Stimulated activated CD4-positive, alpha-beta T cell treated with anti-CD3 and anti-CD28 coated beads, Interleukin-15, amount 100 ng/mL, for 48 hours (primary cell): ENCODE measurements at regions not wholly inside any gene's neighbourhood (a gene's known extent, or its start where the extent isn't known, plus 50 kb on each side); places are given as distances from the start of the nearest gene placed in this dataset.
A peak's percentile ranks its signal among the peaks of the same experiment; 100 is the strongest.

Source experiments
- DNase-seq, 2 donors: peaks; one replicate each; pipeline ENCODE4 v3.0.0-alpha.2; 2020; ENCODE audit warnings: low read depth in 2 of 2

DNA sequence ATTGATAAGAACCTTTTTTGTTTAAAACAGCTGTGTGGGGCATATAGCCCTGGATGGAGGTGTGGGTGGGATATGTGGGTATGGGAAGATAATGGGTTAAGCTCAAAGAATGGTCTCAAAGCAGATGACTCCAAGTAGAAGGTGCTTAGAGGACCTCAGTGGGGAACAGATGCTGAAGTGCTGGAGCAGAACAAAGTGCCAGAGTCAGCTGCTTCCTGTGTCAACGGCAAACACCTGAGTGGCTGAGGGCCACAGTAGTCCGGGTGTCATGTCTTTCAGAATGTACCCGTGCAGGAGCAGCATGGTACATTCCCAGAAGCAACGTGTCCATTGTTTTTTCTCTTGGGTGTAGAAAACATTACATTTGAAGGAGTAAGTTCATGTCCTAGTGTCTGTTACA is 210.6 kb downstream of the CCNG2 start:
- DNase-seq, result no peak

DNA sequence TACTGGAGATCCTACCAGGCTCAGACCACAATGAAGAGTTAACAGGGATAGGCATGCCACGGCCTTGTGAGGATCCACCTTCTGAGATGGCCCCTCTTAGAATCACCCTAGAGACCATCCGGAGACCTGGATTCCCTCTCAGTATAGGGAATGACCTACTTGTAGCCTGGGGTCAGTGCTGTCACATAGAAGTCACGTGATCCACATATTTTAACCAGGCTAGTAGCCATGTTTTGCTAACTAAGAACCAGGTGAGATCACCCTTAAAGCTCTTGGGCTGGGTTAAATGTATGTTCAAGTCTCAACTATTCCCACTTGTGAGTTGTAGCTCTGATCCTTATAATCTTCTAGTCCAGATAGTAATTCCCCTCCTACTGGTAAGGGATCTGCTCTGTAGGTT is 215.4 kb downstream of the CCNG2 start:
- no peak for DNase-seq

DNA sequence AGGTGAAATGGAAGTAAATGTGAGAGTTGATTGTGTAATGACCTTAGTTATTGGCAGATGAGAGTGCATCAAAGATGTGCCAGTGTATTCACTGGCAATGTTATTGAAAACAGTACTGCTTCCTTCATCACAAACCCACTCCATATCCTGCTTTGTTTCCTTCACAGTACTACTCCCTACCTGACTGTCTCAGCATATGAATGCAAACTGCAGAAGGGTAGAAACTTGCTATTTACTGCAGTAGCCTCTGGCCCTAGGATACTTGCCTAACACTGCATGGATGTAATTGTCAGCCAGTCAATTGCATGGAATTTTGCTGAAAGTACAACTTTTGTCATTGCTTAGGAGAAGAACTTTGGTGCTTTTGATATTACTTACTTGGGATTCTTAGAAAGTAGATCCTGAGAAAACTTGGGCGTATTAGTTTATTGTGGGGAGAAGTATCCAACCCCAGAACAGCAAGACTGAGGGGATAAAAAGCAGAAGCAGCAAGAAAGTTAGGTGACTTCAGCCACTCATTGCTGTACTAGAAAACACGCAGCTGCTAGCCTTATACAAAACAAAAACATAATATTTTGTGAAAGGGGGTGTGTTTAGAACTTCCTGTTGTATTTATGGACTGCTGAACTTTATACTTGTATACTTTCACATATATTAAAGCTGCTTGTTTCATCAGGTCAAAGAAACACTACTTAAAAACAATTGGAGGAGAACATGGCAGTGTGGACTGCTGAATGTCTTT is 219.0 kb downstream of the CCNG2 start:
- DNase-seq, result no peak

DNA sequence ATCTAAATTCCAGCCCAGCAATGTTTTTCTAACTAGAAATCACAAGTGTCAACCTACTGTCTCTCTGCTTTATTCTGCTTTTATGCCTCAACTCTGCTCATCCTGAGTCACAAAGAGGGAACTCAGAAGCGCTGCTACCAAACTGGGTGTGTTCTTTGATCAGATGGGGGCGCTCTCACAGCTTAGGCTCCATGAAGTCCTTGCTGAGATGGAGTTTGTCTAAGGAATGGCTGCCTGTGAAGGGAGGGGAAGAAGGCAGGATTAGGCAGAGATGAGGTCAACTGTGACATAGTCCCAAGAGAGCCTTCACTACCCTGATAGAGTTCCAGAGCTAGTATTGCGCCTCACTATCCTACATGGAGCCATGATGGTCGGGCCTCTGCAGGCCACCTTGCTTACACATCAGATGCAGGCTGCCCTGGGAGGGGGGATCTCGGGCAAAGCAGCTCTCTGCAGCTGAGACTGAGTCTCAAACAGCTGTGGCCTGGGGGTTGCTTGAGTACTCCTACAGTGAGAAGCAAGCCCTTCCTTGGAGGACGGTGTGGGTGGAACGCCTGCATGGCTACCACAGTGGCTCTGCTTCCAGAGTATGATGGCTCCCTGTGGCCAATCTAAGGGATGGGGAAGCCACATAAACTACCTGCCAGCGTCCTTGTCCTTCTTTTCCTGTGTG is 219.9 kb downstream of the CCNG2 start:
- DNase-seq, result no peak

DNA sequence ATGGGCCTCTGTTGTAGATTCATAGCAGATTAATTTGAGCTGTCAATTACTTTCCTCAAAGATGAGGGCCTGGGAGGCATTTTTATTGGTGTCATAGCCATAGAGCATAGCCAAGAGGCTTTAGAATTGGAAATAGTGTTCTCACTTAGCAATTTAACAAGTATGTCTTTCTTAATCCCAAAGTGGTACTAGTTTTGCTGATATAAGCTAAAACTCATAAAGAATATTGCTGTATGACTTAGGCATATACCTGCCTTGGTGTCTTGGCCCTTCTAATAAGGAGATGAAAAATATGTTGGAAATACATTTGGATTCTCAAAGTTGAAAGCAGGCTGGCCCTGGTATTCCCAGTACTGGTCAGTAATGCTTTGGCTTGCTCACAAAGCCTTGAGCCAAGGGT is 221.5 kb upstream of the CXCL13 start:
- no peak for DNase-seq

DNA sequence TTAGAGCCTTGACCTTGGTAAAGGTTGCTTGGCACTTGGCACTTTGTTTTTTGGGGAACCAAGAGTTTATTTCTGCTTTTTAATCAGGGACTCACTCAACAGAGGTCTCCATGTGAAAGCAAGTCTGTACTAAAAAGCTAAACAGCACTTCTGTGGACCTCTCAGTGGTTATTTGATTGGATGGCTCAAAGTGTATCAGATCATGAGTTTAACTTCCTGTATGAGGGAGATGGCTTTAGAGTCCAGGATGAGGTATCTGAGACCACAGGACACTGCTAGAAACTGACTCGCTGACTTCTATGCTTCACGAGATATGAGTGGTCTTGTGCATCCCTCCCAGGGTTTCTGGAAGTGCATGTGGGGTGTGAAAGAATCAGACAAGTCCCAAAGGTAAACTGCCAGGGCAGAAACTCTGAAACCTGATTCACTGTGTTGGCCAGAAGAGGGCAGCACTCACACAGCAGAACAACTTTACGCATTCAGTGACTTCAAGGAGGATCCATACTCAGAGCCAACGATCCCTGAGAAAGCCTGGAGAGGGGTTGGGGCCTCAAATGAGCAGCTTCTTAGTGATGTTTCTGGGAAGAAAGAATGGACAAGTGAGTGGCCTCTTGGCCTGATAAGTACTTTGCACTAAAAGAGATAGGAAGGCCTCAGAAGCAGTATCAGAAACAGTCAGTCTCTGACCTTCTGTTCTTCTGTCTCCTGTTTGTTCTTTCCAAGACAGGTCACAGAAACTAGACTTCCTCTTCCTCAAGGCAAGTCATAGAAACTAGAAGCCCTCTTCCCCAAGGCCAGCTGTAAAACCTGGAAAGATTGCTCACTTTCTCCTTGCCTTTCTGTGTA is 220.3 kb upstream of the CXCL13 start:
- peak; percentile 17 to 39 for DNase-seq

DNA sequence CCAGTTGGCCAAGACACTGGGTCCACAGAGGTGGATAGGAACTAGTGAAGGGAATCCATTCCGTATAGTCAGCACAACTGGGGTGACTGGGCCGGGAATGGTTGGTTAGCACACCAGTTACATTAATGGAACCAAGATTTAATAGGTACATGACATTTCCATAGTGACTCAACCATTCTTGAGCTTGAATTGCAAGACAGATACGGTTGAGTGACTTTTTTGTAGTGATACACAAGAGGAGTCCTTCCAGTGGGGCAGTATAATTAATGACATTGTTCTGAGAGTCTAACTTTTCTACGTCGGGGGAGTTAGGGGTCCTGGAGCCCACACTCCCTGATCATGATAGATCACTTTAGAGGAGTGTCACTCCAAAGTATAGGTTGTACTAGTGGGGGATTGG is 211.6 kb upstream of the CXCL13 start:
- no peak for DNase-seq

DNA sequence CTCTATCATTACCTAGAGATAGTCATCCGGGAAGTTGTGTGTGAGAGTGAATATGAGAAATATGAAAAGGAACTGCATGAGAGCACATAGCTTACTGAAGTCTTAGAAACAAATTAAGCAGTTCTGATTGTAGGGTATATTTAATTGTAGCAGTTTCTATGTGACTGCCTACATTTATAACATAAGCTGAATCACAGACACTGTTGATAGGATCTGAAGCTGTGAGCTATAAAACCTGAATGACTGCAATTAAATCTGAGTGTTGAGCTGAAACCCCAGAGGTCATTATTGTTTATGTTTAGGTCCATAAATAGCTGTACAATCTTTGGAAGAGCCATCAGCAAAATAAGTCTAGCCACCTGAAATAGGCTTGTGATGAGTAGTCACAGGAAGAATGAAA is 210.1 kb upstream of the CXCL13 start:
- DNase-seq, result no peak

DNA sequence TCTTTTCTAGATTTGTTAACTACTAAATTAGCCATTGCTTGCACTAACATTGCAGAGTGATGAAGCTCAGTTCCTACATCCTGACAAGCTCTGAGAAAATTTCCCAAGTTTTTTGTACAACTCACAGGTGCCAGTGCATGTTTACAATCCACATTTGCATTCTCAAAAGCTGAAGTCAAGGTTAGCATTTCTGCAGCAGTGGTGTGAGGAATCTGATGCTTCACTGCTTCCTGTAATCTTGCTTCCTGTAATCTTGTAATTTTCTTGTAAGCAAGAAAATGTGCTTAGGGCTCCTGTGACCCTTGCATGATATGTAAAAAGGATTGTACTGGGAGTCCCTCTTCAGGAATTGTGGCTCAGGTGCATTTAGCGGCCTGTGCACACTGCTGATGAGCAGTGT is 207.4 kb upstream of the CXCL13 start:
- DNase-seq, result no peak

DNA sequence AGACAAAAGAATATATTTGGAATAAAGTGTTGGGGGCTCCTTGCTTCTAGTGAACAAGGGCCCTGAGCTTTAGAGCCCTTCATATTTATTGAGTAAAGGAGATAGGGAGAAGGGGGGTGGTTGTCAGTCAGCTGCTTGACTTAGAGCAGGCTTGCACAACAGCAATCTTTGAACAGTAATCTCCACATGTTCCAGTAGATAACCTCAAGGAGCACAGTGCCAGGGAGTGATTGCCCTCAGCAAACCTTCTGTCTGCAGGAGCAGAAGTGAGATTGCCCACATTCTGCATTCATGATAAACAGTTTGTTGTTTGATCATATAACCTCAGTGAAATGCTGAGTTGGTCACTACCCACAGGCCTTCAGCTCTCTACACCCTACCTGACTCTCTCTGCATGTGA is 205.8 kb upstream of the CXCL13 start:
- DNase-seq, result no peak

DNA sequence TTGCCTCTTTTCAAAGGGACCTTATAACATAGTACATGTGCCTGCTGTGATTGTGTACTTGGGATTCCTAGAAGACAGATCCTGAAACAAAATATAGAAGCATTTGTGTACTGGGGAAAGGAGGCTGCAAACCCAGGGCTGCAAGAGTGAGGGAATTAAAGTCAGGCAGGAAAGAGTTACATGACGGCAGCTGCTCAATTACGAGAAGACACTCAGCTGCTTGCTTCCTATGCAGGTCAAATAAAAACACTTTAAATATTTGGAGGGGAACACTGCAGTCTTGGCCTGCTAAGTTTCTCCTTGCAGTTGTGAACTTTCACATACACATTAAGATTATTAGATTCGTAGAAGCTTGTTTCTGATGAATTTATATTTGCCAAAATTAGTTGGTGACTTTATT is 191.9 kb upstream of the CXCL13 start:
- DNase-seq, result no peak

DNA sequence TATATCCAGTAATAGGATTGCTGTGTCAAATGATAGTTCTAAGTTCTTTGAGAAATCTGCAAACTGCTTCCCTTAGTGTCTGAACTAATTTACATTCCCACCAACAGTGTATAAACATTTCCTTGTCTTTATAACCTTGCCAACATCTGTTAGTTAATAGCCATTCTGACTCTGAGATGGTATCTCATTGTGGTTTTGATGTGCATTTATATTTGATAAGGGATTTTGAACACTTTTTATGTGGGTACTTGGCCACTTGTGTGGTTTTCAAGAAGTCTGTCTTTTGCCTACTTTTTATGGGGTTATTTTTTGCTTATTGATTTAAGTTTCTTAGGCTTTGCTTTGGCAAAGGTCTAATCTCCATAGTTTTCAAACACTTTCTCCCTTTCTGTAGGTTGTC is 189.9 kb upstream of the CXCL13 start:
- DNase-seq, result no peak

DNA sequence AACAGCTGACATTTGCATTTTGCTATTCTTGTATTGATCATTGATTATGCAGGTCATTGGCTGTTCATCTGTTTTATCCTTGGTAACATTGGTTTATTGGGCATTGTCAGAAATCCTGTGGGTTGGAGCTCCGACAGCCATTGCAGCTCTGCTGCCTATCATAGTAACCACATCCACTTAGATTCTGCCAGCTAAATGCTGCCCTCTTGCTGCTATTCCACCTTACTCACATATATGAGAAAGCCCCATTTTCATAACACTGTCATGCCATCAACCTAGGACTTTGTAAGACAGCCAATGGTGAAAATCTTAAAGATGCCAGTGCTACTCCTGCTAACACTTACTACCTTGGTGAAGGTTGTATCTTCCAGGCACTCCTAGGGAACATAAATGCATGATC is 187.3 kb upstream of the CXCL13 start:
- no peak for DNase-seq

DNA sequence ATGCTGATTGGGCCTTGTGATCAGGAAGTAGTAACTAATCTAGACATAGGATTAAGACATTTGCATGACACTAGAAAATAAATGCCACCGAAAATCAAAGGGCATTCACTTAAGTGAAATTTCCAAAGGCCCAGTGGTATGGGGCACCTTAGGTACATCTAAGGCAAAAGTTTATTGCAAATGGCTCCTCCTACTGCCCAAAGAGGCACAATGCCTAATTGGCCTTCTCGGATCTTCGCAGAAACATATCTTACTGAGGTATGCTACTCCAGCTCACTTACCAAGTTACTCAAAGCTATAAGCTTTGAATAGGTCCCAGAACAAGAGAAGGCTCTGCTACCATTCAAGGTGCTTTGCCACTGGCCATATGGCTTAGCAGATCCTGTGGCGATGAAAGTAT is 174.8 kb upstream of the CXCL13 start:
- no peak for DNase-seq

DNA sequence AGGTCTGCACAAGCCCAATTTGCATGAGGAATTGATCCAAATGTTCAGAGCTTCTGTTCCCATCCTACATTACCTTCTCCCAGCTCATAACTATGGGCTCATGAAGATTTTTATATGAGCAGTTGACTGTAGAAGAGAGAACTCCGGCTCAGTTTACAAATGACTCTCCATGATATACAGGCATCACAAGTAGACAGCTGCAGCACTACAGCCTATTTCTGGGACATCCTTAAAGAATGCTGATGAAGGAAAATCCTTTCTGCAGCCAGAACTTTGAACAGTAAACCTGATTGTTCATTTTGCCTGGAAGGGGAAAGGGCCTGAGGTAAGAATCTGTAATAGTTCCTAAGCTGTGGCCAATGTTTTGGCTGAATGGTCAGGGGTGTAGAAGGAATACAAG is 174.1 kb upstream of the CXCL13 start:
- no peak for DNase-seq

DNA sequence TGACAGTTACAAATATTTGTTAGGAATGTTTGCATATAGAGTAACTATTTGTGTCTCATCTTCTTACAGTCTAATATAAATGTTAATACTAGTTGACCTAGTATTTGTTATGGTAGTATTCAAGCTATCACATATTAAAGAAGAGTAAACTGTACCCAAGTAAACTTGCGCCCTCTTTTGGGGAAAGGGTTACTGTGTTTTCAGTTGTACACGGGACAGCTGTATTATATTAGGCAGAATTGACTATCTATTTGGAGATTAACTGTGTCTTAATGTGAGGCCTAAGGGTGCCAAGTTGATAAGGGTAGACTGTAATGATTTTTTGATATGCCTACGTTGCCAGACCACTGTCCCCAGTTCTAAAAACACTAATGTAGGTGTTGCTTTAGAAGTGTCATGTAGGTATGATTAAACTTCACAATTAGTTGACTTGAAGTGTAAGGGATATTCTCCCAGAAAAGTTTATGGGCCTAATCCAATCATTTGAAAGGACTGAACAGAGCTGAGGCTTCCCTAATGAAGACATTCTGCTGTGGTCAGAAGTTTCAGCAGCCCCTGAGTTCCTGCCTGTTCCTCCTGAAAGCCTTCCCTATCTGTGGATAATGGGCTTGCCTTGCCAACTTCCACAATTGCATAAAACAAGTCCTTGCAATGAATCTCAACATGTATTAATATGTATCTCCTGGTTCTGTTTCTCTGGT is 172.8 kb upstream of the CXCL13 start:
- DNase-seq, result no peak

DNA sequence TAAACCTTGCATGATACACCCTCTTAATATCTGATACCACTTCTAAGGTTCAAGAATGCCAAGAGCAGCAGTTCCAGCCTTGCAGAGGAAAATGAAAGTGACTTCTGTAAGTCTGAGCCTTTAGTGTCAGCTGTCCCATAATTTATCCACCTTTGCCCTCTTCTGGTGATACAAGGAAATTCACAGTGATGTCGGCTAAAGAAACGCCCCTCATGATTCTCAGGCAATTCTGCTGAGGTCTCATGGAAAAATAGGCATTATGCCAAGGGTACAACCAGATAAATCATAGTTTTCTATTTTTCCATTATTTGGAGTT is 172.2 kb upstream of the CXCL13 start:
- no peak for DNase-seq

DNA sequence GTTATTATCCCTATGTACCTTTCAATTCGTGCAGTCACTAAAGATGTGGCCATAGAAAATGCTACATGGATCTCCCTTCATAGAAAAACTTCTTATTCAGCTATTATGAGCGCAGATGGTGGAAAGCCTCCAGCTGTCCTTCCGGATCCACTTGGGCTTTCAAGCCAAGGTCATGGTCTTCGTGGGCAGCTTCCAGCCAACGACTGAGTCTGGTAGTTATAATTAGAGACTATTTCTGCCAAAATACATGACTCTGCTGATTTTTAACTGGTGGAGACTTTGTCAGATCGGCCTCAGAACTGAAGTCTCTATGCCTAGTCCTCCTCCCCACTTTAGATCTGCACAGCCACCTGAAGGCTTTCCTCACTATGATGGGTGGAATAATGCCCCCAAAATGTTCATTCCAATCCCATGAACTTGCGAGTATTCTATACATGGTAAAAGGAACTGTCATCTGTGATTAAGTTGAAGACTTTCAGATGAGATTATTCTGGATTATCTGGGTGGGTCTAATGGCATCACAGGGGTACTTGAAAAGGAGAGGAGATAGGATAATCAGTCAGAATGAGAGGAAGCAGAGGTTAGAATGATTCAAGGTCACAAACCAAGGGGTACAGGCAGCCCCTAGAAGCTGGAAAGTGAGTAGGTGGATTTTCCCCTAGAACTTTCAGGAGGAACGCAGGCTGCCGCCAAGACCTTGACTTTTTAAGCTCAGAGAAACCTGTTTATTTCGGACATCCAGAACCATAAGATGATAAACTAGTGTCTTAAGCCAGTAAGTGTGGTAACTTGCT is 171.1 kb upstream of the CXCL13 start:
- DNase-seq, result no peak

DNA sequence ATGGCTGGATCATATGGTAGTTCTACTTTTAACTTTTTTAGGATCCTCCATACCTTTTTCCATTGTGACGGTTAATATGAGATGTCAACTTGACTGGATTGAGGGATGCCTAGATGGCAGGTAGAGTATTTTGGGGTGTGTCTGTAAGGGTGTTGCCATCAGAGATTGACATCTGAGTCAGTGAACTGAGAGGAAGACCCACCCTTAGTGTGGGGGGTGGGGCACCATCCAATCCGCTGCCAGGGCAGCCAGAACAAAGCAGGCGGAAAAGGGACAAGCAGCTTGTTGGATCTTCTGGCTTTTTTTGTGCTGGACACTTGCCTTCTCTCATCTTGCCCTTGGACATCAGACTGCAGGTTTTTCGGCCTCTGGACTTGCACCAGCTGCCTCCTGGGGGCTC is 168.5 kb upstream of the CXCL13 start:
- no peak for DNase-seq

DNA sequence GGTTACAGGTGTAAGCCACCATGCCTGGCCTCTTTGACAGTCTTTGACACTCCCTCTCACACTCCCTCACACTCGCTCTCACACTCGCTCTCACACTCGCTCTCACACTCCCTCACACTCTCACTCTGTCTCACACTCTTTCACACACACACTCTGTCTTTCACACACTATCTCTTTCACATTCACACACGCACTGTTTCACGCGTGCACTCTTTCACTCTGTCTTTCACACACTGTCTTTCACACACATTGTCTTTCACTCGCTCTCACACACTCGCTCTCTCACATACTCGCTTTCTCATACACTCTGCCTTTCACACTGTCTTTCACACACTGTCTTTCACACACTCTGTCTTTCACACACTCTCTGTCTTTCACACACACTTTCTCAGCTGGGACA is 167.1 kb upstream of the CXCL13 start:
- no peak for DNase-seq

DNA sequence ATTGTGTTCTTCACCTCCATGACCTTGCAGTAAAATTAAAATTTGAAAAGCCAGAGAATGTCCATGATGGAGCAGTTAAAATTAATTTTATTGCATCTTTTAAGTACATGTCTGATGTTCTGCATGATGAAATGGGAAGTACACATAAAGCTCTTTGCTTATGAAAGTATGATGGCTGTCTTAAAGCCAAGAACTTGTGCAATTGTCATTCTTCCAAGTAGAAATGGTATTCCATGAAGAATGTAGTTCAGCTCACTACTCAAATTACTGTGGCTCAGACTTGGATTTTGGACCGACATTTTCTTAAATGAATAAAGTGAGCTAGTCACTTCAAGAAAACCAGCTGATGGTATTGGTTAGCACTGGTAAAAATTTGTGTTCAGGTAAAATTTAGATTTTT is 161.7 kb upstream of the CXCL13 start:
- DNase-seq, result no peak

DNA sequence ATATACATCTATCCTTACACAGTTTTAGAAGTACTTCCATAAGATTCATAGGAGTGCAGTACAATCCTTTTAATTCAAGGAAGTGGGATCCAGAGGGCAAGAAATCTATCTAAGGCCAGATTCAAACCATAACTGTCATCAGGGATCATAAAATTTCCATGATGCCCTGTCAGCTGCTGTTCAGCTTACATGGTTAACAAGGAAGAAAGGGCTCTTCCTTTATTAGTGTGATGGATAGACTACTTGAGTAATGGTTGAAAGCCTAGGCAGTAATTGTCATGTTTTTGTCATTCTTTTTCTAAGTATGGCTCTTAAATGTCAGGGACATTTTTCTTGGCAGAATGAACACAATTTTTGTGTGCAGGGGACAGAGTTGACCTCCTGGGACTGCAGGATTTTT is 159.8 kb upstream of the CXCL13 start:
- DNase-seq, result no peak
